GM18517 (cell line): ENCODE measurements at regions not wholly inside any gene's neighbourhood (a gene's known extent, or its start where the extent isn't known, plus 50 kb on each side); places are given as distances from the start of the nearest gene placed in this dataset.
"Not testable (repeated sequence)": the region's sequence is repeated elsewhere in the genome, so short reads cannot be mapped to it uniquely, and the experiment has no call there.

Source experiments
- ATAC-seq: cut with Tn5 transposase; IDR thresholded peaks from one replicate; pipeline ENCODE4 v1.9.1; 2021; ENCODE audit warnings: mild to moderate bottlenecking, moderate library complexity; ENCODE audit not compliant: unreplicated experiment

- no peak for ATAC-seq
Measured at GRCh38 chr6:18586133-18586532, 199.0 kb downstream of the RNF144B start.

GRCh38 chr6:18595774-18596530, 208.8 kb downstream of the RNF144B start:
- ATAC-seq, result peak; percentile 81

- no peak for ATAC-seq
Measured at GRCh38 chr6:18596531-18596835, 209.3 kb downstream of the RNF144B start.

- ATAC-seq, result no peak
Measured at GRCh38 chr6:18598551-18599264, 211.6 kb downstream of the RNF144B start.

- ATAC-seq, result no peak
Measured at GRCh38 chr6:18600255-18600654, 213.1 kb downstream of the RNF144B start.

- no peak for ATAC-seq
Measured at GRCh38 chr6:18601516-18602020, 214.4 kb downstream of the RNF144B start.

GRCh38 chr6:18602931-18603330, 215.8 kb downstream of the RNF144B start:
- ATAC-seq, result no peak

GRCh38 chr6:18603361-18603760, 216.2 kb downstream of the RNF144B start:
- no peak for ATAC-seq

GRCh38 chr6:18605841-18606240, 218.7 kb downstream of the RNF144B start:
- ATAC-seq, result no peak

- no peak for ATAC-seq
Measured at GRCh38 chr6:18609715-18610114, 222.6 kb downstream of the RNF144B start.

- ATAC-seq, result no peak
Measured at GRCh38 chr6:18613319-18613925, 226.3 kb downstream of the RNF144B start.

GRCh38 chr6:18629571-18629970, 242.4 kb downstream of the RNF144B start:
- ATAC-seq, result no peak

GRCh38 chr6:18632670-18633410, 245.7 kb downstream of the RNF144B start:
- ATAC-seq, result no peak

GRCh38 chr6:18634912-18635311, 247.8 kb downstream of the RNF144B start:
- no peak for ATAC-seq

GRCh38 chr6:18640134-18640533, 253.0 kb downstream of the RNF144B start:
- ATAC-seq, result no peak

- ATAC-seq, result no peak
Measured at GRCh38 chr6:18640754-18641153, 253.6 kb downstream of the RNF144B start.

- no peak for ATAC-seq
Measured at GRCh38 chr6:18654821-18655220, 267.7 kb downstream of the RNF144B start.

GRCh38 chr6:18656506-18656905, 269.4 kb downstream of the RNF144B start:
- no peak for ATAC-seq

GRCh38 chr6:18659994-18660393, 272.8 kb downstream of the RNF144B start:
- ATAC-seq, result not testable (repeated sequence)

- no peak for ATAC-seq
Measured at GRCh38 chr6:18663011-18663410, 275.9 kb downstream of the RNF144B start.

GRCh38 chr6:18664401-18664800, 277.3 kb downstream of the RNF144B start:
- ATAC-seq, result no peak
